Mucosa of descending colon (tissue), 3 donors: ENCODE measurements at regions not wholly inside any gene's neighbourhood (a gene's known extent, or its start where the extent isn't known, plus 50 kb on each side); places are given as distances from the start of the nearest gene placed in this dataset.

Source experiments
- ATAC-seq: fragments of 200-7000 bp; cut with Tn5 transposase; one replicate; pipeline ENCODE4 v1.9.1; 2020; ENCODE audit warnings: mild to moderate bottlenecking, moderate library complexity
- DNase-seq, 3 donors: peaks; one replicate each; pipeline ENCODE4 v3.0.0-alpha.2; 2020
- H3K36me3 ChIP-seq: fragments of 200-600 bp; one replicate; pipeline ENCODE4 v1.8.0; 2021; ENCODE audit warnings: low read depth, mild to moderate bottlenecking
- H3K4me1 ChIP-seq: fragments of 200-600 bp; one replicate; pipeline ENCODE4 v1.8.0; 2021; ENCODE audit warnings: low read depth, mild to moderate bottlenecking
- H3K4me3 ChIP-seq: fragments of 200-600 bp; one replicate; pipeline ENCODE4 v1.8.0; 2021; ENCODE audit warnings: mild to moderate bottlenecking
- H3K9me3 ChIP-seq: fragments of 200-600 bp; one replicate; pipeline ENCODE4 v1.8.0; 2021; ENCODE audit warnings: mild to moderate bottlenecking
- CTCF ChIP-seq: fragments of 200-600 bp; IDR thresholded peaks from one replicate; pipeline ENCODE4 v1.8.0; 2022; ENCODE audit warnings: antibody characterized with exemption, mild to moderate bottlenecking
- intact Hi-C, 2 donors: fragments of 100-400 bp; cut with DNase I in 1 of 2; cut with micrococcal nuclease in 1 of 2; formaldehyde crosslinking; loops; one replicate each; pipeline versions ENCODE4 v1.11.0 to v1.11.1; 2022; cut with DNase I, micrococcal nuclease
- donor health status: DM: no; HTN: no; CAD: no; lungs with moderate emphysema.
- donor health status: DM: no; HTN: no; CAD: no.
- donor health status: DM: no; HTN: yes; CAD: no.

GRCh38 chr20:22681591-22682248 is 97.3 kb upstream of the FOXA2 start:
- ATAC-seq (no peak), DNase-seq (no peak)
- TF ChIP-seq CTCF: no peak
- intact Hi-C loops: loop anchor here in 1 of 2 donors (5.0 kb wide), 1 partner anchor 344 kb away; no protein-coding TSS in a partner anchor
- H3K9me3 ChIP-seq: no peaks in the 10 kb centered on the region
- no peaks in the 10 kb centered on the region for H3K4me1 ChIP-seq
- no peak overlapping the region for H3K4me3 ChIP-seq
- H3K36me3 ChIP-seq: no peaks in the 10 kb centered on the region

GRCh38 chr20:22682381-22682780 is 98.0 kb upstream of the FOXA2 start:
- Histone ChIP-seq H3K36me3 (no peaks in the 10 kb centered on the region), H3K9me3 (no peaks in the 10 kb centered on the region), H3K4me1 (no peaks in the 10 kb centered on the region), H3K4me3 (no peak overlapping the region)
- intact Hi-C loops: loop anchor here in 1 of 2 donors (5.0 kb wide), 1 partner anchor 345 kb away; no protein-coding TSS in a partner anchor
- DNase-seq (no peak), ATAC-seq (no peak)
- no peak for TF ChIP-seq CTCF

GRCh38 chr20:22684072-22684762 is 99.8 kb upstream of the FOXA2 start:
- H3K36me3 ChIP-seq: no peaks in the 10 kb centered on the region
- H3K4me3 ChIP-seq: no peak overlapping the region
- intact Hi-C loops: loop anchor here (2.0 to 5.0 kb wide), 2 partner anchors 345 to 347 kb away; no protein-coding TSS in a partner anchor
- ATAC-seq: peak; percentile 82
- peak; percentile 58 for TF ChIP-seq CTCF
- DNase-seq: peak in 2 of 3 donors; percentile 70 to 78
- no peaks in the 10 kb centered on the region for H3K9me3 ChIP-seq
- H3K4me1 ChIP-seq: no peaks in the 10 kb centered on the region

- DNase-seq (no peak), ATAC-seq (no peak)
- no peak for TF ChIP-seq CTCF
- H3K9me3 ChIP-seq: no peaks in the 10 kb centered on the region
- H3K4me1 ChIP-seq: no peaks in the 10 kb centered on the region
- intact Hi-C loops: loop anchor here (2.0 to 5.0 kb wide), 2 partner anchors 346 to 348 kb away; no protein-coding TSS in a partner anchor
- H3K36me3 ChIP-seq: no peaks in the 10 kb centered on the region
- no peak overlapping the region for H3K4me3 ChIP-seq
Observed at GRCh38 chr20:22684763-22685443, 100.5 kb upstream of the FOXA2 start.

GRCh38 chr20:22686097-22686496 is 101.7 kb upstream of the FOXA2 start:
- ATAC-seq: peak; percentile 65
- no peaks in the 10 kb centered on the region for H3K9me3 ChIP-seq
- H3K36me3 ChIP-seq: no peaks in the 10 kb centered on the region
- H3K4me3 ChIP-seq: no peak overlapping the region
- peak; percentile 56 to 63 (median 61) for DNase-seq
- intact Hi-C loops: no loop called here
- no peaks in the 10 kb centered on the region for H3K4me1 ChIP-seq
- TF ChIP-seq CTCF: no peak
